Upper lobe of right lung (tissue), 1 donor: ENCODE measurements at regions not wholly inside any gene's neighbourhood (a gene's known extent, or its start where the extent isn't known, plus 50 kb on each side); places are given as distances from the start of the nearest gene placed in this dataset.

Experiments used
- ATAC-seq: fragments of 200-7000 bp; cut with Tn5 transposase; one replicate; pipeline ENCODE4 v1.9.1; 2020; ENCODE audit warnings: mild to moderate bottlenecking, moderate library complexity
- DNase-seq: peaks from one replicate; pipeline ENCODE4 v3.0.0-alpha.2; 2020
- H3K27ac ChIP-seq: fragments of 200-600 bp; one replicate; pipeline ENCODE4 v1.8.0; 2022
- H3K27me3 ChIP-seq: fragments of 200-600 bp; one replicate; pipeline ENCODE4 v1.8.0; 2022; ENCODE audit warnings: mild to moderate bottlenecking
- H3K36me3 ChIP-seq: fragments of 200-600 bp; one replicate; pipeline ENCODE4 v1.8.0; 2022
- H3K4me1 ChIP-seq: fragments of 200-600 bp; one replicate; pipeline ENCODE4 v1.8.0; 2022
- H3K4me3 ChIP-seq: fragments of 200-600 bp; one replicate; pipeline ENCODE4 v1.8.0; 2022; ENCODE audit warnings: mild to moderate bottlenecking
- H3K9me3 ChIP-seq: fragments of 200-600 bp; one replicate; pipeline ENCODE4 v1.8.0; 2022
- intact Hi-C: fragments of 100-400 bp; cut with DNase I; formaldehyde crosslinking; loops from one replicate; pipeline ENCODE4 v1.11.0; 2022
- TF ChIP-seq, protein P1 (sequence below): fragments of 200-600 bp; IDR thresholded peaks from one replicate; pipeline ENCODE4 v1.8.0; 2022; ENCODE audit warnings: antibody characterized with exemption
- donor health status: DM: no; HTN: yes; CAD: no; lungs with severe emphysema.

DNA sequence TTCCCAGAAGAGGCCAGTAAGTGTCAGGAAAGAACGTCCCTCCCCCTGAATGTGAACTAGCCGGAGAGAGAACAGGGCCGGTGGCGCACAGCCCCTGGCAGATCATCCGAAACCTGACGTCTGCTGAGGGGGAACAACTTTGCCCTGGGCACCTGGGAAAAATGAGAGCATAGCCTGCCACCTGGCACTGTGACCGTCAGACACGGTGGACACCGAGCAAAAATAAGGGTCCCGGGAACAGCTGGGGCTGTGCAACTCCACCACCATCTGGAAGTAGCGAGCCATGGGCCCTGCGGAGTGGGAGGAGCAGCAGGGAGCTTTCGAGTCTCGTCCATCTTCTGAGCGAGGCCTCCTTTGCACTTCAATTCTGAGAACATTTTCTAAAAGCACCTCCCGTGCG lies 110.8 kb downstream of the EDN3 start:
- H3K4me1 ChIP-seq = no peaks in the 10 kb centered on the region
- H3K27me3 ChIP-seq = peaks cover 5% of the 10 kb centered on the region
- TF ChIP-seq, protein P1, sequence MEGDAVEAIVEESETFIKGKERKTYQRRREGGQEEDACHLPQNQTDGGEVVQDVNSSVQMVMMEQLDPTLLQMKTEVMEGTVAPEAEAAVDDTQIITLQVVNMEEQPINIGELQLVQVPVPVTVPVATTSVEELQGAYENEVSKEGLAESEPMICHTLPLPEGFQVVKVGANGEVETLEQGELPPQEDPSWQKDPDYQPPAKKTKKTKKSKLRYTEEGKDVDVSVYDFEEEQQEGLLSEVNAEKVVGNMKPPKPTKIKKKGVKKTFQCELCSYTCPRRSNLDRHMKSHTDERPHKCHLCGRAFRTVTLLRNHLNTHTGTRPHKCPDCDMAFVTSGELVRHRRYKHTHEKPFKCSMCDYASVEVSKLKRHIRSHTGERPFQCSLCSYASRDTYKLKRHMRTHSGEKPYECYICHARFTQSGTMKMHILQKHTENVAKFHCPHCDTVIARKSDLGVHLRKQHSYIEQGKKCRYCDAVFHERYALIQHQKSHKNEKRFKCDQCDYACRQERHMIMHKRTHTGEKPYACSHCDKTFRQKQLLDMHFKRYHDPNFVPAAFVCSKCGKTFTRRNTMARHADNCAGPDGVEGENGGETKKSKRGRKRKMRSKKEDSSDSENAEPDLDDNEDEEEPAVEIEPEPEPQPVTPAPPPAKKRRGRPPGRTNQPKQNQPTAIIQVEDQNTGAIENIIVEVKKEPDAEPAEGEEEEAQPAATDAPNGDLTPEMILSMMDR = no peak
- no peaks in the 10 kb centered on the region for H3K36me3 ChIP-seq
- no peaks in the 10 kb centered on the region for H3K9me3 ChIP-seq
- no peak overlapping the region for H3K27ac ChIP-seq
- ATAC-seq (no peak), DNase-seq (no peak)
- no peak overlapping the region for H3K4me3 ChIP-seq
- intact Hi-C loops = no loop called here

DNA sequence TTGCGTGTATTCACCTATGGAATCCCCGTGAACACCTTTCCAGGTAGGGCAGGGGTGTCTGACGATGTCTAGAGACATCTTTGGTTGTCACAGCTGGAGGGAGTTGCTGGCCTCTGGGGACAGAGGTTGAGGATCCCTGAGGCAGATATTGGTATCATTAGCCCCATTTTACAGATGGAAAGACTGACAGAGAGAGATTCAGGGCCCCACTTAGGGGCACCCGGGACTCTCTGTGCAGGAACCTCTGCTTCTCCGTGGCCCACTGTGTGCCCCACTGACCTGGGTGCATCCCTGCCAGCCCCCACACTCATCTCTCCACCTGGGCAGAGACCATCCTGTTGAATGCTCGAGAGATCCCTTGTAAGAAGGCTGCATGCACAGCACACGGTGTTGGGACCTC lies 111.2 kb downstream of the EDN3 start:
- no peak overlapping the region for H3K27ac ChIP-seq
- intact Hi-C loops = no loop called here
- no peaks in the 10 kb centered on the region for H3K4me1 ChIP-seq
- H3K27me3 ChIP-seq = peaks cover under 1% of the 10 kb centered on the region
- TF ChIP-seq, protein P1 = no peak
- ATAC-seq (no peak), DNase-seq (no peak)
- H3K9me3 ChIP-seq = no peaks in the 10 kb centered on the region
- no peak overlapping the region for H3K4me3 ChIP-seq
- H3K36me3 ChIP-seq = no peaks in the 10 kb centered on the region

DNA sequence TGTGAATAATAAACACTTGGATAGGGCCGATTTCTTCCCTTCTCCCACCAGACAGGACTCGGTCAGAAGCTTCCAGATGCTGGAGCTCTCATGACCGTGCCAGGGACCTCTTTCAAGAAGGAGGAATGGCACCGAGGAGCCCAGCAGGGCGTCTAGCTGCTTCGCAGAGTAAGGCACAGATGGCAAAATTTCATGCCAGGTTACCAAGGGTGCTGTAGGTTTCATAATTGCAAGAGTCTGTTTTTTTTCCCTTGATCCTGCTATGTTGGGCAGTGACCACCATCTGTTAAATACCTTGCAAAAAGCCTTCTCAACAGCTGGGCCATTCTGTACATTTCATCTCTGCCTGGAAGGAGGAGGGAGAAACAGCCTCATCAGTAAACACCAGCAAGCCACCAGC lies 111.8 kb downstream of the EDN3 start:
- no peaks in the 10 kb centered on the region for H3K36me3 ChIP-seq
- H3K9me3 ChIP-seq = no peaks in the 10 kb centered on the region
- H3K27ac ChIP-seq = no peak overlapping the region
- H3K4me1 ChIP-seq = no peaks in the 10 kb centered on the region
- DNase-seq (no peak), ATAC-seq (no peak)
- TF ChIP-seq, protein P1 = no peak
- H3K27me3 ChIP-seq = no peaks in the 10 kb centered on the region
- no peak overlapping the region for H3K4me3 ChIP-seq
- intact Hi-C loops = no loop called here

DNA sequence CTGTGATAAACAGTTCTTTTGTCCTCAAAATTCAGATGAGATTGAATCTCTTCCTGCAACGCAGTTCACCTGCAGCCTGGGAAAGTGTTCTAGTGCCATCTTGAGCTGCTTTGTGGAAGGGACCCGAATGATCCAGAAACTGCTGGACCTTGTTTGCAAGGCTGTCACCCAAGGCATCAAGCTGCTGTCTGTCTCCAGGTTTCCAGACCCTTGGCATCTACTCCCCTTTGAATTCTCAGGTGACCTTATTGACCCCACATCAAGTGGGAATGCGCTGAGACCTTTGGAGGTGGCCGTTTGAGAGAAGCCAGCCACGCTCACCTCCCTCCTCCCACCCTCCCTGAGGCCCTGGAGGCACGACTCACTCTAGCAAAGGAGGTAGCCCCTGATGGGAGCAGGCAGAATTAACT lies 112.5 kb downstream of the EDN3 start:
- intact Hi-C loops = no loop called here
- no peak overlapping the region for H3K4me3 ChIP-seq
- H3K4me1 ChIP-seq = no peaks in the 10 kb centered on the region
- H3K9me3 ChIP-seq = no peaks in the 10 kb centered on the region
- no peaks in the 10 kb centered on the region for H3K36me3 ChIP-seq
- no peaks in the 10 kb centered on the region for H3K27me3 ChIP-seq
- DNase-seq (no peak), ATAC-seq (no peak)
- TF ChIP-seq, protein P1 = no peak
- no peak overlapping the region for H3K27ac ChIP-seq

DNA sequence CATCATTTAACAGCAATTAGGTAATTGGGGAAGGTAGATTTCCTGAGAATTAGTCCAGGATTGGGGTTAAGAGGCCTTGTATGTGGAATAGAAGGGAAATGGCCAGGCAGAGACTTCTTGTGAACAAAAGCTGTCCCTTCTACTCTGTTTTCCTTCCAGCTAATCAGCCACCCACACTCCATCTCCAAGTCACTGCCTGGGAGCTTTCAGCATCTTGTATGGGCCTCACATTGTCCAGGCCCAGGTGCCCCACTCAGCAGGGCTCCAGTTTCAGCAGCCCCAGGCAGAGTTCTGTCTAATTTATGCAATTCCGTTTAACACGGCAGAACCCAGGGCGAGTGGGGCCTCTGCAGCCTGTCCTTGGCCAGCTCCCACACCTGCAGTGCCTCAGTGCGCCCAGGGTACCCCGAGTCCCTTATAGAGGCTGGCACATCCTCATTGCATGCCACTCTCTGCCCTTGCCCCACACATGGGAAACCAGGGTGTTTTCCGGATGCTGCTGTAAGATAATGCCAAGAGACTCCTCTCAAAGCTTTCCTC lies 113.0 kb downstream of the EDN3 start:
- Histone ChIP-seq H3K27ac (no peak overlapping the region), H3K4me1 (no peaks in the 10 kb centered on the region), H3K27me3 (no peaks in the 10 kb centered on the region), H3K4me3 (no peak overlapping the region), H3K36me3 (no peaks in the 10 kb centered on the region), H3K9me3 (no peaks in the 10 kb centered on the region)
- TF ChIP-seq, protein P1 = no peak
- intact Hi-C loops = no loop called here
- DNase-seq = no peak
- ATAC-seq = no peak
